Stimulated activated CD4-positive, alpha-beta T cell treated with anti-CD3 and anti-CD28 coated beads, Interleukin-4, amount 100 ng/mL, for 24 hours (primary cell): ENCODE measurements at regions not wholly inside any gene's neighbourhood (a gene's known extent, or its start where the extent isn't known, plus 50 kb on each side); places are given as distances from the start of the nearest gene placed in this dataset.
"Not testable (repeated sequence)": the region's sequence is repeated elsewhere in the genome, so short reads cannot be mapped to it uniquely, and the experiment has no call there.

Experiments
- DNase-seq: peaks from one replicate; pipeline ENCODE4 v3.0.0-alpha.2; 2020

DNA sequence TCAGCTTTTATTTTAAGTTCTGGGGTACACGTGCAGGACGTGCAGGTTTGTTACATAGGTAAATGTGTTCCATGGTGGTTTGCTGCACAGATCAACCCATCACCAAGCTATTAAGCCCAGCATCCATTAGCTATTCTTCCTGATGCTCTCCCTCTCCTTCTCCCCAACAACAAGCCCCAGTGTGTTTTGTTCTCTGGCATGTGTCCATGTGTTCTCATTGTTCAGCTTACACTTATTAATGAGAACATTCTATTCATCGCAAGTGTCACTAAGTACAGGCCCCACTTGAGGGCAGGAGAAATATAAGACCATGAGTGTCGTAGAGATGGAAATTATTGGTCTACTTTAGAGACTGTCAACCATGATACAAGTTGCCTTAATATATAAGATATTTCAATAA is 615.1 kb downstream of the CDH8 start:
- no peak for DNase-seq

DNA sequence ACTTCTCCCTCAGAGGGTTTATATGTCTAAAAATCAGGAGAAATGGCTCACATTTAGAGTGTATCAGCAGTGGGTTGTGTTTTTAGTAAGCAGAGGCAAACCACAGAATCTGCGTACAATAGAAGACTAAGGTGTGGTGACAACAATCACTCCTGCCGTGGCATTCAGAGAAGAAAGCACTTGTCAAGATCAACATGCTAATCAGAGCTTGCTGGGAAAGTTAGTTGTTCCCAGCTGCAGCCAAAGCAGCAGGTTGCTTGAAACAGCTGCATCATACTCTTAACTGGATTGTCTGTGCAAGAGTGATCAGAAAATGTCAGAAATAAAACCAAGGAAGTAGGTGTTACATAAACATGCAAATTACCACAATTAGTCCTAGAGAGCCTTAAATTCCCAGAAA is 616.4 kb downstream of the CDH8 start:
- DNase-seq, result no peak

DNA sequence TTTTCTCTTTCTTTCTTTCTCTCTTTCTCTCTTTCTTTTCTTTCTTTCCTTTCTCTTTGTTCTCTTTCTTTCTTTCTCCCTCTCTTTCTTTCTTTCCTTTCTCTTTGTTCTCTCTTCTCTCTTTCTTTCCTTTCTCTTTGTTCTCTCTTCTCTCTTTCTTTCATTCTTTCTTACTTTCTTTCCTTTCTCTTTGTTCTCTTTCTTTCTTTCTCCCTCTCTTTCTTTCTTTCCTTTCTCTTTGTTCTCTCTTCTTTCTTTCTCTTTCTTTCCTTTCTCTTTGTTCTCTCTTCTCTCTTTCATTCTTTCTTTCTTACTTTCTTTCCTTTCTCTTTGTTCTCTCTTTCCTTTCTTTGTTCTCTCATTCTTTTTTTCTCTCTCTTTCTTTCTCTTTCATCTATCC is 617.4 kb downstream of the CDH8 start:
- DNase-seq, result not testable (repeated sequence)

DNA sequence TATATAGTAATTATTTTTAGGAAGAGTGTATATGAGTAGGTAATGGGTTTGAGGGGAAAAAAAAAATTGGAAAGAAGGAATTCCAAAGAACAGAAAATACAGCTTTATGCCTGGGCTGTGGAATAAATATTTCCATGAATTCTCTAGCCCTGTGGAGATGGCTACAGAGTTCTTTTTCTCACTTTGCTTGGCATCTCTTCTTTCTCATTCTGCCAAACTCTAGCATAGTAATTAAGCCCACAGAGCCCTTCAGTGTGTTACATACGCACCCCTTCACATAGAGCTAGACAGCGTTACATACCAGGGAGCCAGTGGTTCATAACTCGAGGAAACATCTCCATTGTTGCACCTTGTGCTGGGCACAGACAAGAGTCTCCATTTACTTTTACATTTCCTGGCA is 621.1 kb downstream of the CDH8 start:
- no peak for DNase-seq

DNA sequence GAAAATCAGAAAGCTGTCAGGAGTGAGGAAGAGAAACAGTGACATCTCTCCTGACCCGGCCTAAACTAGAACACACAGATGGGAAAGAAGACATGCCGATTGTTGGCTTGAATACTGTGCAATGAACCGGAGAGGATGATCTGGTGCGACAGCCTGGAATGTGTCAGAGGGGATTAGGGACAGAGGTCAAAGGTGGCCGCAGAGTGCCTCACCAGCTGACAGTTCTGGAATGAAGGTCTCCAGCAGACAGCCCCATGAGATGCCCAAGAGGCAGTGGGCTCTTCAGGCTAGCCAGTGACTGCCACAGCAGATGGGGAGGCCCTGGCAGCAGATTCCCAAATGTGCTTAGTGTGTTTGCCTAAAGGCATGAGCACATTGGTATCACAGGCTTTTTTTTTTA is 623.2 kb downstream of the CDH8 start:
- no peak for DNase-seq

DNA sequence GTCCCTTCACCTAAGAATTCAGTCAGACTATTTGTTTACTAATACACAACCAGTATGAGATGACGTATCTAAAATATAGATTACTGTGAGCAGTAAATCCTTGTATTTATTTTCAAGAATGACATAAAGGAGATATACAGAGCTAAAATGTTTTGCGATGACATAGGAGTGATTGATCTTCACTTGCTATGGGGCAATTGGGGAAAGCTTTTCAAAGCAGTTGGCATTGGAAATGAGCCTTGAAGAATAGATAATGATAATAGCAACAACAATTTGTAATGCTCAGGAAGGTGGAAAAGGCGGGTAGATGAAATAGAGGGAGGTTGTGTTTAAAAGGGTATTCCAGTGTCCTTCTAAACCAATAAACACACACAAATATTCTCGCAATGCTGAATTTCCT is 623.7 kb downstream of the CDH8 start:
- DNase-seq, result no peak

DNA sequence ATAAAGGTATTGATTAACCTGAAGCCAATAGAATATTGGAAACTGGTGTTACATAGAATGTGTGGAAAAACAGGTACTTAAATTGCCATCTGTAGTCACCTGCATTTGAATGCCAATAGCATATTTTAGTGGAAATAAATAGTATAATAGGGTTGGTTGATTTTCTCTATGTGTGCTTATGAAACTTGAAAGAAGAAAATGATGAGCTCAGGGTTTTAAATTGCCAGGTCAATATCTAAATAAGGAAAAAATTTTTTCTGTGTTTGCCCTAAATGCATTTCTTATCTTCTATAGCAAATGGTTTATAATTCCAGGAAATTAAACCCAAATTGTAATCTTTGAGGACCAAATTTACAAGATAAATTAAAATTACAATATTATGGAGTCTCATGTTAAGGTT is 626.6 kb downstream of the CDH8 start:
- no peak for DNase-seq

DNA sequence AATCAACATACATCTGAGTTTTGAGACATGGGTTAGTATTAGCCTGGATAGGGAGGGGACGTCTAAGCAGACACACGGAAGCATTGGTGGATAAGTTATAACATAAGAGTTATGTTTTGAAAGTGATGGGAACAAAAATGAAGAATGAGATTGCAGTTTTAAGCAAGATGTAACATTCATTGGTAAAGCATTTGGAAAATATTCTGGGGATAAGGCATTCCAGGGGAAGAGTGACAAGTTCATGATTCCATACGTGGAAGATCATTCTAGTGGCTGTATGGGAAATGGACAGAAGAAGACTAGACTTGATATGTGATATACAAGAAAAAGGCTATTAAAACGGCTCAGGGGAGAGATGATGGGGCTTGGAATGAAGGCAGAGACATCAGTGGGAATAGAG is 632.9 kb downstream of the CDH8 start:
- no peak for DNase-seq

DNA sequence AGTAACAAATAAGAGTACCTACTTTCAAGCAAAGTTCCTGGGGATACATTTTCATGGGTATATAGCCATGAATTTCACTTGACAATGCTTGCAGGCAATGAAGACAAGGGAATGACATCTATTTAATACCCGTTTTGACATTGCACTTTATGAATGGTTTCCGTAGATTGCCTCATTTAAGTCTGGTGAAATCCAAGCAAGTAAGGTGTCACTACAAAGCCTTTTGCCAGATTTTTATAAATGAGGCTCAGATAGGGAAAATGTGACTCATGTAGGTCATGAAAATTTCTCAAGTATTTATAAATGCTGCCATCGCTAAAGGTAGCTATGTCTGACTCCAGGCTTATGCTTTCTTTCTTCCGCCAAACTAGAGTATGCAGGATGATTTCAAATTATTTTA is 644.3 kb downstream of the CDH8 start:
- DNase-seq, result no peak

DNA sequence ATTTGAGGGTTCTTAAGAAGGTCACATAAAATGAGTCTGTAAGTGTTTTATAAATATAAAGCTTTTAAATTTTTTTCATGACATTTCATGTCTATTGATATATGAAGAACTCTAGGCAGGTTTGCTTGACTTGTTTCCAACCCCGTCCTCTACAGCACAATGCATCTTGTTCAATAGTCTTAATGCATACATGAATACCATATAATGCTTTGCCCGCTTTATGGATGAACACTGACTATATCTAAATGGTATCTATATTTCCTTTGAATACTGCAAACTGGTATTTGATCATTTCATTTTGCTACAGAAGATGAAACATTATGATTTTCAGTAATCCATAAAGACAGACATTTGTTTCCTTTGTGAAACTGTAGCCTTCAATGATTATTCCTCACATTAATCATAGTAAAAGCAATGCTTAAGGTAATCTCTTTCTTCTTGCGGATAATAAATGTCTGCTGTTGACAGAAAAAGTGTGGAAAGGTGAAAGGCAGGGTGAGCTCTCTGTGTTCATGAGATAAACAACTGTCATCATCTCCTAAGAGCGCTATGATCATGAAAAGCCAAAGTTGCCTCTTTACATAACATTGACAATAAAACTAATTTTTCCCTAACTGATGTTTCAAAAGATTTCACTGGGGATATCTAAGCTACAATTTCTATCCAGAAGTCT is 645.1 kb downstream of the CDH8 start:
- no peak for DNase-seq

DNA sequence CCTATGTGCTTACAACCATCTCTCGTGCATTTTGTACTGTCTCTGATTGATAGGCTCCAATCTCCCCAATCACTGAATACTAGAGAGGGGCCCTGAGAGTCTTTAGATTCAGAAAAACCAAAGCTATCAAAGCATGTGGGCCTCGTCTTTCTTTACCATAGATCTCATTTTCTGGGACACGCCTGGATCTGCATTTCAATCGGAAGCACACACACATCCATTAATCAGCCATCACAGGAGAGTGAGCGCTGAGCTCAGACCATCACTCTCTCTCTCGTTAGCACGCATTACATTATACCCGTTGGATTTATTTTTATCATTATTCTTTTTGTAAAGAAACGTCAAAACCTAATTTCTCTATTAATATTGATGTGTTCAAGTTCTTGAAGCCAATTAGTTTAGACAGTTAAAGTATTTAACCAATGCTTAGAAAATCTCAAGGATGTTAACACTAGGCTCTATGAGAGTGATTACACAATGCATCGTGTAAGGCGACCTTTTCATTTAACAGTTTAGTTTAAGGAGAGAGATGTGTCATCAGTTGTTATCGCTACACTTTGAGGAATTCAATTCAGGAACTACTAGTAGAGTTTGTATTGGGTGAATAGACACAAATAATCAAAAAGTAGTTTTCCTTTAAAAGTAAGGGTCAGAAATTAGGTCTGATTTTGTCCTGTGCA is 650.7 kb downstream of the CDH8 start:
- DNase-seq, result no peak

DNA sequence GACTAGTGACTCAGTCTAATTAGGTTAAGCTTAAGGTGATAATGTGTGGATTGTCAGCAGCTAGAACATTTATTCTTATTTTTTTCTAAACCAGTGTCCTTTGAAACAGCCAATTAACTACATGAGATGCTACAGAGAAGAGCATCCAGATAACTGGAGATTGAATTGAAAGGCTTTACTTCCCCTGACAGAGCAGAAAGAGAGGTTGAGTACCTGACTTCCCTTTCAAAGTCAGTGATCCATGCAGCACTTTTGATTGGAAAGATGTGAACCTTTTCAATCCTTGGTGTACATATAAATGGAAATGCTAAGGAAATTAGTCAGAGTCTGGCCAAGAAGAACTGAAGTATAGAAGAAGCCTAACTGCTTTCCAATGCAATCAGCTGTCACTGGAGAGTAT is 653.8 kb downstream of the CDH8 start:
- DNase-seq, result no peak

DNA sequence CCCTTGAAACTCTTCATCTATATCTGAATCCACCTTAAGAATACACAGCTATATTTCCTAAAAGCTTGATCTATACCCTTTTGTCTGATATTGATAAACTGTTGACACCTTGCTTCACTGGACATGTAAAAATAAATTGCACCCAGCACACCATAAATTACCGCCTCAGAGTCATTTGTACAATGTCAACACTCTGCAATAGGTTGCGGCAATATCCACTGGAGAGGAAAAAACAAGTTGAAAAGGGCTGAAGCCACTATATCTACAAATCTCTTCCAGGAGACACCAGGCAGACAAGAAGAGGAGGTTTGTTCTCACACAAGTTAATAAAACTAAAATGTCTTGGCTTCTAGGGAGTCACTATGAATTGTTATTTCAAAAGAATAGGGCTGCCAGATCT is 656.9 kb downstream of the CDH8 start:
- no peak for DNase-seq

DNA sequence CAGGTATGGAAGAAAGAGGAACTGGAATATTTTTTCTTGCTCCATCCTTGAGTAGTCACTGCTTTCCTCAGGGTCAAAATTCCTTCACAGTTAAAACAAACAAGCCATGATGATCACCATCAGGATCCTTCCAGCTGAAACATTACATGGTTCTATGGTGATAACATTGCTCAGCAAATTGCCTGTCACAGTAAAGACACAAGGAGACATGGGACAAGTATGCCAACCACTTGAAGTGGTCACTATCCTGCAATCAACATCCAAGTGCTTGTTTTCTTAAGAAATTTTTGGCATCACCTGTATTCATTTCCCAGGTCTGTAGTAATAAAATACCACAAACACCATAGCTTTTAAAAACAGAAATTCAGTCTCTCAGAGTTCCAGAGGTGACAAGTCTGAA is 662.2 kb downstream of the CDH8 start:
- no peak for DNase-seq

DNA sequence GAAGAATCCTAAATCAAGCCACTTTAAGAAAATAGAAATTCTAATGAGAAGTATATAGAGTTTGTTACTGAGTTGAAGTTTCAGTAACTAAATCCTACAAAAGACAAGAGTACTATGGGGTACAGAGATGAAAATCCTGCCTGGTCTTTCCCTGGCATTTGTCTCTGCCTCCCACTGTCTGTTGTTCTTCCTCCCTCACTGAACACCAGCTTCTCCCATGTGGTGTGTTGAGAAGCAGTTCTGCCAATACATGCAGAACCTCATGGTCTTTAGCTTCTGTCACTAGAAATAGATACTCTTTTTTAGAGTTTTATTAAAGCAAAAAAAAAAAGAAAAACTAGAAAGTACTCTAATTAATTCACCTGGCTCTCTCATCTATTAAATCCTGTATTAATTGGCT is 664.4 kb downstream of the CDH8 start:
- DNase-seq, result no peak

DNA sequence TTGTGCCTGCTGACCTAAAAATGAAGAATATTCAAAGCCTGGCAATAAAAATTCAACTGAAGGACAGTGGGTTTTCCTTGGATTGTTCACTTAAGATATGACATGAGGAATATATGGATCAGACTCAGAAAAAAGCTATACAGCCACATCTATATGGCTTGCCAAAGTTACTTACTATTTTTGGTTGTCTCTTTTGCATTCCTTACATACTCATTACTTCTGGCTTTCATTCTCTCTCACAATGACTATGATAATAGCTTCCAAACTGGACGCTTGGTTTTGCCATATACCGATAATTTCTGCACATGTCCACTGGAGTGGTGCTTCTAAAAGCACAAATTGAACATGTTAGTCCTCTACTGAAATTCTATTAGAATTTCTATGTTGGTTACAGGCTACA is 664.9 kb downstream of the CDH8 start:
- DNase-seq, result no peak

DNA sequence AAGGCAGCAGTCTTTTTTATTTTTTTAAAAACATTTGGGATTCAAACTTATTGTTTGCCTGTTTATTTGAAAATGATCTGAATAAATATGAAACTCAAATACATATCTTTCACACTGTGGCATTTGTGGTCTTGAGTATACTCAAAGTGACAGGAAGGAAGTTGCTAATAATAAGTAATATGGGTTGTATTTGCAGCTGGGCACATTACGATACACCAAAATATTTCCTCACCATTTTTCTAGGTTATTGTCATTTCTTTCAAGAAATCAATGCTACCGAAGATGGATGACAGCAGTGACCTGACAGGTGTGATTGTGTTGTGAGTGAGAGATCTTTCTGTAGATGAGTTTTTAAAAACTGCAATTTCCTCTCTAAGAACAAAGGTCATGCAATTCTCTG is 665.7 kb downstream of the CDH8 start:
- no peak for DNase-seq

DNA sequence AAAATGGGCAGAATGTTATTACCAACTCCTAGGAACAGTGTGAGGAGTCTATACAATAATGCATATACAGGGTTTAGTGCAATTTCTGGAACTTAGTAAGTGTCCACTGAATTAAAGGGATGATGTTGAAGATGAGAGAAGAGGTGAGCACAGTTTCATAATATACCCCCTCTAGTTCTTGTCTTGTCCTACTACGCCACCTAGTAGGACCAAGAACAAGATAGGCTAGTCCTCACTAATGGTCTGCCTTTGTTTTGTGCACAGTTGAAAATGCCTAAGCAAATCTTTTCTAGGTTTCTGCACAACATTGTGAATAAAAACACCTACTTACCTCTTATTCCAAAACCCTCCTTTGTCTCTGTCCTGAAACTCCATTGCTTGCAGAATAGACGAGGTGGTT is 670.2 kb downstream of the CDH8 start:
- no peak for DNase-seq

DNA sequence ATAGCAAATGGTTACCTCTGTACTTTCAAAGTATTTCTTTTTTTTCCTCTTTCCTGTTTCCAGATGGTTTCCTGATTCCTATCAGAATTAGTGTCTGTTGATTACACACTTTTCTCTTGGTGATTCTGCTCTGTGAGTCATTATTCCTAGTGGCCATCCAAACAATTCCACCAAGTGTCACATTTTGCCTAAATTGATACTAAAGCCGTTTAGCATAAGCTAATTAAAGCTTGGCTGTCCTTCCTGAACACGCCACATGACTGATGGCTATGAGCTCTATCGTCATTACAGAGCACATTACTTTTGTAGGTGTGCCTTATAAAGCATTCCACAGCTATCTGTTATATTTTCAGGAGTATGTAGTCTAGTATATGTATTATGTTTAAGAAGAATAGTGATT is 671.2 kb downstream of the CDH8 start:
- no peak for DNase-seq

DNA sequence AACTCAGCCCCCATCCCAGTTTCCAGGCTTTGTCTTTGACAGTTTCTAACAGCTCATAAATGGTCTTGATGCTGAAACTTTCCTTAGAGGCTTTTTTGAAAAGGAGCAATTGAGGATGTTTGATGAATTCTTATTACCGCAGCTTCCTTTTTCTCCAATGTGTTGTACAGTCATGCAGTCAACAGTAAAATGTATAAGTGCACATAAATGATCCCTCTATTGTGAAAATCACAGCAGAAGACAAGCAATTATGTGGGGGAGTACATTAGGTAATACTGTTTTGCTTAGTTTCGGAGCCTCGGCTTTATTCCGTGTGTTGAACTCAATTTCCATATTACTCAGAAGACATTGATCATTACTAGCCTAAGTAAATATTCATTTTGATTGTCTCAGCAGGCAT is 673.7 kb downstream of the CDH8 start:
- no peak for DNase-seq

DNA sequence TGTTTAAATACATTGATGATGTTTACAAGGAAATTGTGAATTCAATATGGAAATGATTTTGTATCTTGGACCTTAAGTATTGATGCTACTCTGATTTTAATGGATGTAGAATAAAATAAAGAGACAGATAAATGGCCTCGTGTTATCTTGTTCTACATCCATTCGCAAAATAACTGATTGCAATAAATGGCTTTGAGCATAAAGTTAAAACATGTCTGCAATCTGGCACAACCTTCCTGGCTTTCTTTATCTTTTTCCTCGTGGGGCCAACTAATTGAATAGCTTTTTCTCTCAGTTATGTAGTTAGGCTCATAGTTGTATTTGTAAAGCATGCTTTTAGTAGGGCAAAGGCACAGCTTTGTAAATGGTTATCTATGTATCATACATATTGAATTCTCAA is 691.4 kb downstream of the CDH8 start:
- no peak for DNase-seq

DNA sequence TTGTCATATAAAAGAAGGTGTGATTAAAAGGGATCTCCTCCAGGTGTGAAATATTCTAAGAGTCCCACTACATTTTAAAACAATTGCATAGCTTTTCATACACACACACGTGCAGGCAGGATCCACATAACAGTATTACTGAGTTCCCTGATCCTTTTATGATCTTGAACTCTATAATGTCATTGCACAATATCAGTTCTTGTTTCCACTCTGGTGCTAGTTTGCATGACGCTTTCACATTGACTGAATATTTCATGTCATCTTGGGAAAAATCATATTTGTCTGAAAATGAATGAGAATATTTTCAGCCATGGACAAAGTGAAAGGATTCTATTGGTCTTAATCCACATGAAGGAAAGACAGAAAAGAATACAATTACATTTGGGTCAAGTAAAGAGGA is 703.8 kb downstream of the CDH8 start:
- no peak for DNase-seq

DNA sequence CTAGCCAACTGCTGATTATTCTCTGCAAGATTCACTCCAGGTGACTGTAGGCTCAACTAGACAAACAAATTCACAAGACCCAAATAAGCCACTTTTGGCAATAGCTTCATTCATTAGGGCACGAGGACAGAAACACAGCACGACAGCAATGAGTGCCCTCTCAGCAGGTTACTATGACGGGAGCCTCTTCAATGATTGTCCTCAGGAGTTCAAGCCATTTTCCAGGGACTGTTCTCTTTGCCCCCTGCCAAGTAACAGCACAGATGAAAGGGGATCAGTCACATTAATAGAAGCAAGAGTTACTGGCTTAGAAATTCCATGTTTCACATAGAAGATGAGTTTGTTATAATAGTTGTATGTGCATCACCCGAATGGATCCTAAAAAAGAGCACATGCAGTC is 712.2 kb downstream of the CDH8 start:
- no peak for DNase-seq

DNA sequence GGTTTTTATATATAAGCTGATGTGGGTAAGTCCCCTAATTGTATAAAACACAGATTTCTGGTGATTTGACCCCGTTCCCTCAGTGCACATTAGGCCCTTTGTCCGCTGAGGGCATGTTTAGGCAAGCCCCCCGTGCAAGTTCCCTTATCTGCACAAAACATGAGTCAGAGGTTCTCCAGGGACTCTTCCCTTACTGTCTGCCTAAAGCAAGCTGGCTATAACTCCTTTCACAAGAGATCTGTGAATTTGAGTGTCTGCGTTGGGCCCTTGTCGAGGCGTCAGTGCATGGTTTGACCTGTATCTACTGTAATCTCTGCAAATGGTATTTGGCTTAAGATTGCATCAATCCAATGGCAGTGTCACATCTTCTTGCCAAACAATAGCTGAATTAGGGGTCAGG is 712.8 kb downstream of the CDH8 start:
- no peak for DNase-seq

DNA sequence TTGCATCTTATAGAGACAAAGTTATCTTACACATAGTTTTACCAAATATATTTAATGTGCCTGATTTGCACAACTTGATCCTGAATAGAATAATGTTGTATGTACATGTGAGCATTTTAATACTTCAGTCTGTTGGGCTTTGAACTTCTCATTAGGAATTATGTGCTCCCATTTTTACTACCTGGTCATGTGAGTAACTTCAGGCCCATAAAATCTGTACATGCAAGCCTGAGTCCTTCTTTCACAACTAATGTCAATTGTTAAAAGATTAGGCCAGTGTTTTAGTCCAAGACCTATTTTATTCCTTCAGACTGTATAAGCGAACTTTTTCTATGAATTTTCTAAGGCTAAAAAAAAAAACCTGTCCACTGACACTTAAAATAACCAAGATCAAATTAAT is 715.4 kb downstream of the CDH8 start:
- DNase-seq, result no peak
